Stomach (tissue), 4 donors: ENCODE measurements at regions not wholly inside any gene's neighbourhood (a gene's known extent, or its start where the extent isn't known, plus 50 kb on each side); places are given as distances from the start of the nearest gene placed in this dataset.

Experiments used
- CTCF ChIP-seq, 7 experiments: fragments of 450-650 bp in 4 of 7; fragments of 200-600 bp in 3 of 7; sonication (generic) in 3 of 7; IDR thresholded peaks; one replicate each; pipeline ENCODE4 v1.5.1; 2016 to 2019; ENCODE audit warnings: antibody characterized with exemption in 7 of 7, control low read depth in 2 of 7, mild to moderate bottlenecking in 1 of 7
- POLR2A ChIP-seq, 4 donors: fragments of 450-650 bp; IDR thresholded peaks; one replicate each; pipeline ENCODE4 v1.6.1; 2016; ENCODE audit warnings: antibody characterized with exemption in 4 of 4, control low read depth in 2 of 4, mild to moderate bottlenecking in 1 of 4, moderate library complexity in 1 of 4
- POLR2AphosphoS5 ChIP-seq, 3 donors: sonication (generic); formaldehyde crosslinking; IDR thresholded peaks; one replicate each; pipeline ENCODE4 v1.6.1; 2016; ENCODE audit warnings: antibody characterized with exemption in 3 of 3

- TF ChIP-seq POLR2A (IDR thresholded peaks at IDR 0.05) (no peak), POLR2AphosphoS5 (IDR thresholded peaks at IDR 0.05) (no peak), CTCF (IDR thresholded peaks at IDR 0.05) (no peak)
Observed at GRCh38 chr10:3837647-3838459, 52.8 kb upstream of the KLF6 start.
